Jurkat, Clone E6-1 (cell line): ENCODE measurements at regions not wholly inside any gene's neighbourhood (a gene's known extent, or its start where the extent isn't known, plus 50 kb on each side); places are given as distances from the start of the nearest gene placed in this dataset.

ENCODE experiments used
- DNase-seq: peaks from one replicate; pipeline ENCODE4 v3.0.0-alpha.2; 2011; ENCODE audit warnings: low read depth, low spot score
- H3K4me3 ChIP-seq: 2 replicates; pipeline ENCODE4 v1.5.1; 2011; ENCODE audit warnings: mild to moderate bottlenecking, low read length, control low read depth, moderate library complexity

- H3K4me3 ChIP-seq: no peak overlapping the region
- no peak for DNase-seq
Observed at GRCh38 chrX:125757794-125758564, 408.1 kb downstream of the DCAF12L2 start.

- no peak overlapping the region for H3K4me3 ChIP-seq
- no peak for DNase-seq
Observed at GRCh38 chrX:125758819-125759218, 407.3 kb downstream of the DCAF12L2 start.

- no peak for DNase-seq
- no peak overlapping the region for H3K4me3 ChIP-seq
Observed at GRCh38 chrX:125762954-125763353, 403.1 kb downstream of the DCAF12L2 start.

GRCh38 chrX:125765347-125765746 lies 400.7 kb downstream of the DCAF12L2 start:
- H3K4me3 ChIP-seq: no peak overlapping the region
- no peak for DNase-seq

GRCh38 chrX:125769628-125770027 lies 396.5 kb downstream of the DCAF12L2 start:
- no peak for DNase-seq
- H3K4me3 ChIP-seq: no peak overlapping the region

- no peak overlapping the region for H3K4me3 ChIP-seq
- no peak for DNase-seq
Observed at GRCh38 chrX:125778261-125778660, 387.8 kb downstream of the DCAF12L2 start.

- no peak for DNase-seq
- H3K4me3 ChIP-seq: no peak overlapping the region
Observed at GRCh38 chrX:125782184-125782583, 383.9 kb downstream of the DCAF12L2 start.

- DNase-seq: no peak
- H3K4me3 ChIP-seq: no peak overlapping the region
Observed at GRCh38 chrX:125786316-125786715, 379.8 kb downstream of the DCAF12L2 start.

GRCh38 chrX:125791787-125792186 lies 374.3 kb downstream of the DCAF12L2 start:
- no peak for DNase-seq
- H3K4me3 ChIP-seq: no peak overlapping the region

- DNase-seq: no peak
- H3K4me3 ChIP-seq: no peak overlapping the region
Observed at GRCh38 chrX:125810856-125811255, 355.2 kb downstream of the DCAF12L2 start.

- DNase-seq: no peak
- H3K4me3 ChIP-seq: no peak overlapping the region
Observed at GRCh38 chrX:125826080-125826479, 340.0 kb downstream of the DCAF12L2 start.

- no peak for DNase-seq
- no peak overlapping the region for H3K4me3 ChIP-seq
Observed at GRCh38 chrX:125826774-125827451, 339.2 kb downstream of the DCAF12L2 start.

GRCh38 chrX:125846271-125846670 lies 319.8 kb downstream of the DCAF12L2 start:
- no peak overlapping the region for H3K4me3 ChIP-seq
- DNase-seq: no peak

GRCh38 chrX:125850693-125851092 lies 315.4 kb downstream of the DCAF12L2 start:
- no peak overlapping the region for H3K4me3 ChIP-seq
- no peak for DNase-seq

GRCh38 chrX:125883169-125883568 lies 282.9 kb downstream of the DCAF12L2 start:
- H3K4me3 ChIP-seq: no peak overlapping the region
- DNase-seq: no peak

GRCh38 chrX:125894947-125895346 lies 271.1 kb downstream of the DCAF12L2 start:
- no peak overlapping the region for H3K4me3 ChIP-seq
- no peak for DNase-seq

- H3K4me3 ChIP-seq: no peak overlapping the region
- DNase-seq: no peak
Observed at GRCh38 chrX:125895518-125895917, 270.6 kb downstream of the DCAF12L2 start.

- no peak overlapping the region for H3K4me3 ChIP-seq
- DNase-seq: no peak
Observed at GRCh38 chrX:125926295-125926694, 239.8 kb downstream of the DCAF12L2 start.

- no peak for DNase-seq
- H3K4me3 ChIP-seq: no peak overlapping the region
Observed at GRCh38 chrX:125940985-125941384, 225.1 kb downstream of the DCAF12L2 start.

- no peak for DNase-seq
- H3K4me3 ChIP-seq: no peak overlapping the region
Observed at GRCh38 chrX:125947501-125947900, 218.6 kb downstream of the DCAF12L2 start.

- no peak overlapping the region for H3K4me3 ChIP-seq
- DNase-seq: no peak
Observed at GRCh38 chrX:125952973-125953372, 213.1 kb downstream of the DCAF12L2 start.
